ENCODE measurements at regions not wholly inside any gene's neighbourhood (a gene's known extent, or its start where the extent isn't known, plus 50 kb on each side); places are given as distances from the start of the nearest gene placed in this dataset.

DNA sequence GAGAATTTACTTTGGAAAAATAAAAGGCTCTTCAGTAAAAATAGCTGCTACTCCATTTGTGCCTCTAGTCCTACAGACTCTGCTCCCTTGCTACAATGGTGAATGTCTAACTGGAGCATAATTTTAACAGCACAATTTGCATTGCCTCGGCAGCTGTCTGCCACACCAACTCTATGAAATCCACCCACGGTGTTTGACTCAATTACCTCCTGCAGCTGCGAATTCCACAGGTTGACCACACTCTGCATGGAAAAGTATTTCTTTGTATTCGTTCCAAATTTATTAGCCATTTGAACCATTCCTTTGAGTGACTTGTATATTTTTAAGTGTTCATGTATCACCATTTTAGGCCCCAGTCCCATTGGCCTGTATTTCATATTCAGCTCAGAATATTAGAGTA is 182.1 kb upstream of the CCDC68 start:
- Histone ChIP-seq H3K4me3 (ENCODE audit: low read length) (no peak overlapping the region), H3F3A (ENCODE audit: insufficient read depth, low read length, poor library complexity, severe bottlenecking) (no peaks in the 10 kb centered on the region), H3K9me2 (ENCODE audit: insufficient read depth, low read length) (no peaks in the 10 kb centered on the region), H3K4me2 (ENCODE audit: low read length) (no peak overlapping the region), H3K9ac (ENCODE audit: low read length) (no peak overlapping the region), H4K20me1 (ENCODE audit: insufficient read depth) (no peaks in the 10 kb centered on the region), H3K36me3 (ENCODE audit: insufficient read depth, low read length) (no peaks in the 10 kb centered on the region), H3K27me3 (ENCODE audit: insufficient read depth, low read depth, low read length) (no peaks in the 10 kb centered on the region), H2AFZ (ENCODE audit: low read depth, low read length) (no peak overlapping the region), H3K9me3 (ENCODE audit: low read length) (no peaks in the 10 kb centered on the region), H3K27ac (ENCODE audit: low read length) (no peak overlapping the region), H3K79me2 (replicated peaks; ENCODE audit: insufficient read depth, low read length) (no peaks in the 10 kb centered on the region)
- TF ChIP-seq TAF1 (IDR thresholded peaks at IDR 0.05; ENCODE audit: low read depth) = no peak

DNA sequence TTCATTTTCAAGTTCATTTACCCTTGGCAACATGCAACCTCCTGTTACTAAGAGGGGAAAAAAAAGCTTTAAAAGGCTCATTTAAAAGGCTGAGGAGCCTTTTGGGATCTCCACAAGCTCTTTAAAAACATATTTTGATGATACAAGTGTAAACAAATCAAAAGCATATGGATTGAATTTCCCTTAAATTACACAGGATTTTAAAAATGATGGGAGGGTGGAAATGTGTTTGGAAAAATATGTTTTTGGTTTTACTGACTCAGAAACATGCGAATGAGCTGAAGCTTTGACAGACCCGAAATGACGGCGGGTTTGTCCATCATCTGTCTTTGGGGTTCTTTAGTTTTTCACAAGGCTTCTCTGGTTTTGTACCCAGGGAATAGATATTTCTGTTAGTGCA is 180.6 kb upstream of the CCDC68 start:
- Histone ChIP-seq H3K9me2 (ENCODE audit: insufficient read depth, low read length) (no peaks in the 10 kb centered on the region), H3K27ac (ENCODE audit: low read length) (no peak overlapping the region), H2AFZ (ENCODE audit: low read depth, low read length) (no peak overlapping the region), H3K4me2 (ENCODE audit: low read length) (no peak overlapping the region), H3K9ac (ENCODE audit: low read length) (no peak overlapping the region), H4K20me1 (ENCODE audit: insufficient read depth) (no peaks in the 10 kb centered on the region), H3F3A (ENCODE audit: insufficient read depth, low read length, poor library complexity, severe bottlenecking) (no peaks in the 10 kb centered on the region), H3K27me3 (ENCODE audit: insufficient read depth, low read depth, low read length) (no peaks in the 10 kb centered on the region), H3K4me3 (ENCODE audit: low read length) (no peak overlapping the region), H3K79me2 (replicated peaks; ENCODE audit: insufficient read depth, low read length) (no peaks in the 10 kb centered on the region), H3K36me3 (ENCODE audit: insufficient read depth, low read length) (no peaks in the 10 kb centered on the region), H3K9me3 (ENCODE audit: low read length) (no peaks in the 10 kb centered on the region)
- no peak for TF ChIP-seq REST (IDR thresholded peaks at IDR 0.05; ENCODE audit: borderline replicate concordance)
- TF ChIP-seq CTCF (IDR thresholded peaks at IDR 0.05; ENCODE audit: poor library complexity, severe bottlenecking) = no peak
- TF ChIP-seq SMC3 (conservative IDR thresholded peaks at IDR 0.05; ENCODE audit: poor library complexity) = no peak
- TF ChIP-seq POLR2AphosphoS5 (IDR thresholded peaks at IDR 0.05) = no peak
- no peak for TF ChIP-seq EP300 (conservative IDR thresholded peaks at IDR 0.05; ENCODE audit: poor library complexity, severe bottlenecking)
- no peak for TF ChIP-seq TAF1 (IDR thresholded peaks at IDR 0.05; ENCODE audit: low read depth)
- TF ChIP-seq EZH2 (IDR thresholded peaks at IDR 0.05; ENCODE audit: borderline replicate concordance, insufficient read depth, low read length, poor library complexity, severe bottlenecking) = no peak

DNA sequence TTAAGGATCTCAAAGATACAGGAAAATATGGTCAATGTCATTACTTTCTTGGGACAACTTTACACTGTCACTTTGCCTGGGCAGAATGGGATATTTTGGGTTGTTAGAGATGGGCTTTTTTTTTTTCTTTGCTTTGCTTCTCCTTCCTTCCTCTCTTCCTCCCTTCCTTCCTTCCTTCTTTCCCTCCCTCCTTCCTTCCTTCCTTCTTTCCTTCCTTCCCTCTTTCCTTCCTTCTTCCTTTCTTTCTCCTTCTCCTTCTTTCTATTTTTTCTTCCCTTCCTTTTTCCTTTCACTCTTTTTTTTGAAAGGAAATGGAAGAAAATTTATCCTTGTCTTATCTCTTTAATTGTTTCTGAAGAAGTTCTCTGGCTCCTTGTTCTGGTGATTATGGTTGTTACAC is 180.0 kb upstream of the CCDC68 start:
- H3K9ac ChIP-seq (ENCODE audit: low read length) = no peak overlapping the region
- H3K9me3 ChIP-seq (ENCODE audit: low read length) = no peaks in the 10 kb centered on the region
- H3F3A ChIP-seq (ENCODE audit: insufficient read depth, low read length, poor library complexity, severe bottlenecking) = no peaks in the 10 kb centered on the region
- no peaks in the 10 kb centered on the region for H3K79me2 ChIP-seq (replicated peaks; ENCODE audit: insufficient read depth, low read length)
- no peaks in the 10 kb centered on the region for H3K36me3 ChIP-seq (ENCODE audit: insufficient read depth, low read length)
- no peak overlapping the region for H3K4me3 ChIP-seq (ENCODE audit: low read length)
- no peaks in the 10 kb centered on the region for H3K9me2 ChIP-seq (ENCODE audit: insufficient read depth, low read length)
- TF ChIP-seq CTCF (IDR thresholded peaks at IDR 0.05; ENCODE audit: poor library complexity, severe bottlenecking) (no peak), SMC3 (conservative IDR thresholded peaks at IDR 0.05; ENCODE audit: poor library complexity) (no peak), POLR2AphosphoS5 (IDR thresholded peaks at IDR 0.05) (no peak), EZH2 (IDR thresholded peaks at IDR 0.05; ENCODE audit: borderline replicate concordance, insufficient read depth, low read length, poor library complexity, severe bottlenecking) (no peak), RAD21 (conservative IDR thresholded peaks at IDR 0.05) (no peak), MXI1 (conservative IDR thresholded peaks at IDR 0.05; ENCODE audit: poor library complexity, severe bottlenecking) (no peak), REST (IDR thresholded peaks at IDR 0.05; ENCODE audit: borderline replicate concordance) (no peak), EP300 (conservative IDR thresholded peaks at IDR 0.05; ENCODE audit: poor library complexity, severe bottlenecking) (no peak), TAF1 (IDR thresholded peaks at IDR 0.05; ENCODE audit: low read depth) (no peak)
- H4K20me1 ChIP-seq (ENCODE audit: insufficient read depth) = no peaks in the 10 kb centered on the region
- H3K27ac ChIP-seq (ENCODE audit: low read length) = no peak overlapping the region
- H3K4me2 ChIP-seq (ENCODE audit: low read length) = no peak overlapping the region
- no peaks in the 10 kb centered on the region for H3K27me3 ChIP-seq (ENCODE audit: insufficient read depth, low read depth, low read length)
- H2AFZ ChIP-seq (ENCODE audit: low read depth, low read length) = no peak overlapping the region
